ENCODE measurements at regions not wholly inside any gene's neighbourhood (a gene's known extent, or its start where the extent isn't known, plus 50 kb on each side); places are given as distances from the start of the nearest gene placed in this dataset.

GRCh38 chr16:22732959-22733358 lies 81.0 kb upstream of the HS3ST2 start:
- no peak for DNase-seq
- Histone ChIP-seq H3K9me3 (replicated peaks in 1 of 3) (no peaks in the 10 kb centered on the region), H3K27ac (no peak overlapping the region), H3K27me3 (no peaks in the 10 kb centered on the region), H3K4me3 (no peak overlapping the region), H3K36me3 (replicated peaks in 1 of 2) (no peaks in the 10 kb centered on the region), H3K4me1 (replicated peaks in 1 of 2) (peaks cover 0 to 7% of the 10 kb centered on the region in 2 donors)
- intact Hi-C loops (cut with DNase I) = no loop called here
- 58 to 84% (median 70%) methylated on average over 4 of the region's 4 CpGs for WGBS, 4 donors
- TF ChIP-seq CTCF (IDR thresholded peaks at IDR 0.05) (no peak), POLR2A (IDR thresholded peaks at IDR 0.05) (no peak)

GRCh38 chr16:22734368-22734767 lies 79.6 kb upstream of the HS3ST2 start:
- H3K36me3 ChIP-seq (replicated peaks in 1 of 2) = no peaks in the 10 kb centered on the region
- DNase-seq = no peak
- H3K4me3 ChIP-seq = no peak overlapping the region
- WGBS, 4 donors = 47 to 59% (median 52%) methylated on average over 10 to 12 of the region's 12 CpGs
- intact Hi-C loops (cut with DNase I) = no loop called here
- H3K4me1 ChIP-seq (replicated peaks in 1 of 2) = no peaks in the 10 kb centered on the region
- H3K27me3 ChIP-seq = no peaks in the 10 kb centered on the region
- no peak overlapping the region for H3K27ac ChIP-seq
- H3K9me3 ChIP-seq (replicated peaks in 1 of 3) = no peaks in the 10 kb centered on the region
- no peak for TF ChIP-seq CTCF (IDR thresholded peaks at IDR 0.05)
- no peak for TF ChIP-seq POLR2A (IDR thresholded peaks at IDR 0.05)

- no peaks in the 10 kb centered on the region for H3K36me3 ChIP-seq (replicated peaks in 1 of 2)
- 71 to 82% (median 77%) methylated on average over 1 of the region's 1 CpG for WGBS, 4 donors
- no peak overlapping the region for H3K27ac ChIP-seq
- TF ChIP-seq POLR2A (IDR thresholded peaks at IDR 0.05) (no peak), CTCF (IDR thresholded peaks at IDR 0.05) (no peak)
- no peaks in the 10 kb centered on the region for H3K4me1 ChIP-seq (replicated peaks in 1 of 2)
- intact Hi-C loops (cut with DNase I) = no loop called here
- no peaks in the 10 kb centered on the region for H3K9me3 ChIP-seq (replicated peaks in 1 of 3)
- H3K4me3 ChIP-seq = no peak overlapping the region
- no peak for DNase-seq
- H3K27me3 ChIP-seq = no peaks in the 10 kb centered on the region
Measured at GRCh38 chr16:22736791-22737190, 77.2 kb upstream of the HS3ST2 start.

- intact Hi-C loops (cut with DNase I) = no loop called here
- 50 to 56% (median 52%) methylated on average over 3 of the region's 3 CpGs for WGBS, 4 donors
- DNase-seq = peak in 5 of 7 donors; percentile 15 to 49 (median 25)
- H3K4me1 ChIP-seq (replicated peaks in 1 of 2) = no peaks in the 10 kb centered on the region
- no peak overlapping the region for H3K4me3 ChIP-seq
- H3K9me3 ChIP-seq (replicated peaks in 1 of 3) = no peaks in the 10 kb centered on the region
- no peak overlapping the region for H3K27ac ChIP-seq
- H3K36me3 ChIP-seq (replicated peaks in 1 of 2) = no peaks in the 10 kb centered on the region
- TF ChIP-seq CTCF (IDR thresholded peaks at IDR 0.05) (no peak), POLR2A (IDR thresholded peaks at IDR 0.05) (no peak)
- H3K27me3 ChIP-seq = no peaks in the 10 kb centered on the region
Measured at GRCh38 chr16:22739077-22739476, 74.9 kb upstream of the HS3ST2 start.
